ENCODE measurements at regions not wholly inside any gene's neighbourhood (a gene's known extent, or its start where the extent isn't known, plus 50 kb on each side); places are given as distances from the start of the nearest gene placed in this dataset.

DNA sequence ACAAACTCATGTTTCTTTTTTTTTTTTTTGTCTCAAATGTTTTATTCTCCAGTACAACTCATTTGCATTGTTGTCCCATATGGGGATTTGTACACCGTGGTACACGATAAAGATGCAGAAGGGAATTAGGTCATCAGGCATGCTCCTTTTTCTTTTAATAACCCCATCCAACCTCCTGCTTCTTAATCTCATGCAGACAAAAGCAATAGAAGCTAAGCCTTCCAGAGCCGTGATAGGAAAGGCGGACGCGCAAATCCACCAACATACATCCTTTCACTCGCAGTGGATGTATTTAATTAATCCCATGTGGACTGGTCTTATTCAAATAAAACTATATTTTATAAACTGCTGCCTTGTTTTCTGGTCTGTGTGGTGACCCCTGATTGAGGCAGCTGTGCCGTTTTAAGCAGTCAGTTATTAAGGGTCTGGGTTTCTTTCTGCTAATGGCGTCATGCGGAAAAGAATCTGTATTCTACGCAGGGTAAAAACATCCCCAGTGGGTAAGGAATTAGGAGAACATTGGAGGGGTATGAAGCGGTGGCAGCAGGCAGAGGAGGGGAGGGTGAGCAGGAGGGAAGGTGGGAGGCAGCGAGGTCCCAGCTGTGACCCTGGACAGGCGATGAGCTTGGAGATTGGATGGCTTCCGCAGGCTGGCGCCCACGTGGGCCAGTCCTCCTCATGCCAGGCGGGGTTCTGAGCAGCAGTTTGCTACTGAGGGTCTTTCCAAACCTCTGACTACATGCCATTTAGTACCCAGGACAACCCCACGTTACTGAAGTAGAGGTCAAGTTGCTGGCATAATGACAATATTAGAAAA, 172.8 kb downstream of the LINC00237 start:
- no peak overlapping the region for H3K4me2 ChIP-seq (ENCODE audit: insufficient read depth, low read length)
- no peak for DNase-seq (ENCODE audit: extremely low read depth in 1 of 4, low spot score in 3 of 4)
- H4K20me1 ChIP-seq (replicated peaks; ENCODE audit: control insufficient read depth, insufficient read depth, low read length): no peaks in the 10 kb centered on the region
- H3K4me1 ChIP-seq (replicated peaks in 1 of 2; ENCODE audit: control insufficient read depth in 2 of 2, insufficient read depth in 2 of 2, low read length in 2 of 2): no peaks in the 10 kb centered on the region
- in situ Hi-C loops (cut with MboI) (no loop called here), intact Hi-C loops (cut with micrococcal nuclease) (no loop called here)
- no peak for ATAC-seq
- no peaks in the 10 kb centered on the region for H3K79me2 ChIP-seq (ENCODE audit: control insufficient read depth, insufficient read depth, low read length)
- H3K27me3 ChIP-seq (ENCODE audit: control insufficient read depth in 2 of 2, insufficient read depth in 2 of 2, low read length in 2 of 2): peaks cover 4% of the 10 kb centered on the region in 2 experiments; a peak in 3 of 5 replicates
- ChIA-PET CTCF (ENCODE audit: low intra/inter-chr PET ratio) (no interaction called here), POLR2A (no interaction called here)
- WGBS (ENCODE audit: insufficient coverage, low coverage, missing lambda C conversion rate): 17% methylated on average over 13 of the region's 19 CpGs
- no peaks in the 10 kb centered on the region for H3K36me3 ChIP-seq (ENCODE audit: control insufficient read depth, insufficient read depth, low read length)
- no peak overlapping the region for H3K9ac ChIP-seq (ENCODE audit: insufficient read depth in 1 of 2, low read depth in 2 of 2, low read length in 2 of 2)
- BruUV-seq (replicated peaks): no TSS peak
- no peak for FAIRE-seq
- no peak overlapping the region for H3K4me3 ChIP-seq
- H2AFZ ChIP-seq (ENCODE audit: low read depth, low read length): no peak overlapping the region
- H3K9me1 ChIP-seq (ENCODE audit: control insufficient read depth, insufficient read depth, low read length): no peaks in the 10 kb centered on the region
- H3K9me3 ChIP-seq (replicated peaks; ENCODE audit: control insufficient read depth, insufficient read depth, low read depth, low read length): no peaks in the 10 kb centered on the region
- no peak overlapping the region for H3K27ac ChIP-seq (ENCODE audit: extremely low read depth, low read depth, low read length)
- TF ChIP-seq MEIS2 (IDR thresholded peaks at IDR 0.05; ENCODE audit: partially characterized antibody): no peak
- TF ChIP-seq, protein P1, sequence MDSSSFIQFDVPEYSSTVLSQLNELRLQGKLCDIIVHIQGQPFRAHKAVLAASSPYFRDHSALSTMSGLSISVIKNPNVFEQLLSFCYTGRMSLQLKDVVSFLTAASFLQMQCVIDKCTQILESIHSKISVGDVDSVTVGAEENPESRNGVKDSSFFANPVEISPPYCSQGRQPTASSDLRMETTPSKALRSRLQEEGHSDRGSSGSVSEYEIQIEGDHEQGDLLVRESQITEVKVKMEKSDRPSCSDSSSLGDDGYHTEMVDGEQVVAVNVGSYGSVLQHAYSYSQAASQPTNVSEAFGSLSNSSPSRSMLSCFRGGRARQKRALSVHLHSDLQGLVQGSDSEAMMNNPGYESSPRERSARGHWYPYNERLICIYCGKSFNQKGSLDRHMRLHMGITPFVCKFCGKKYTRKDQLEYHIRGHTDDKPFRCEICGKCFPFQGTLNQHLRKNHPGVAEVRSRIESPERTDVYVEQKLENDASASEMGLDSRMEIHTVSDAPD (CRISPR knock-in tag; IDR thresholded peaks at IDR 0.05): no peak
- TF ChIP-seq OTX1 (CRISPR knock-in tag; IDR thresholded peaks at IDR 0.05): no peak
- TF ChIP-seq BRD4 (IDR thresholded peaks at IDR 0.05): no peak
- TF ChIP-seq, protein P2, sequence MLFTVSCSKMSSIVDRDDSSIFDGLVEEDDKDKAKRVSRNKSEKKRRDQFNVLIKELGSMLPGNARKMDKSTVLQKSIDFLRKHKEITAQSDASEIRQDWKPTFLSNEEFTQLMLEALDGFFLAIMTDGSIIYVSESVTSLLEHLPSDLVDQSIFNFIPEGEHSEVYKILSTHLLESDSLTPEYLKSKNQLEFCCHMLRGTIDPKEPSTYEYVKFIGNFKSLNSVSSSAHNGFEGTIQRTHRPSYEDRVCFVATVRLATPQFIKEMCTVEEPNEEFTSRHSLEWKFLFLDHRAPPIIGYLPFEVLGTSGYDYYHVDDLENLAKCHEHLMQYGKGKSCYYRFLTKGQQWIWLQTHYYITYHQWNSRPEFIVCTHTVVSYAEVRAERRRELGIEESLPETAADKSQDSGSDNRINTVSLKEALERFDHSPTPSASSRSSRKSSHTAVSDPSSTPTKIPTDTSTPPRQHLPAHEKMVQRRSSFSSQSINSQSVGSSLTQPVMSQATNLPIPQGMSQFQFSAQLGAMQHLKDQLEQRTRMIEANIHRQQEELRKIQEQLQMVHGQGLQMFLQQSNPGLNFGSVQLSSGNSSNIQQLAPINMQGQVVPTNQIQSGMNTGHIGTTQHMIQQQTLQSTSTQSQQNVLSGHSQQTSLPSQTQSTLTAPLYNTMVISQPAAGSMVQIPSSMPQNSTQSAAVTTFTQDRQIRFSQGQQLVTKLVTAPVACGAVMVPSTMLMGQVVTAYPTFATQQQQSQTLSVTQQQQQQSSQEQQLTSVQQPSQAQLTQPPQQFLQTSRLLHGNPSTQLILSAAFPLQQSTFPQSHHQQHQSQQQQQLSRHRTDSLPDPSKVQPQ (CRISPR knock-in tag; IDR thresholded peaks at IDR 0.05; ENCODE audit: borderline replicate concordance): no peak
- no peak for TF ChIP-seq ZNF184 (CRISPR knock-in tag; IDR thresholded peaks at IDR 0.05)
- TF ChIP-seq, protein P3, sequence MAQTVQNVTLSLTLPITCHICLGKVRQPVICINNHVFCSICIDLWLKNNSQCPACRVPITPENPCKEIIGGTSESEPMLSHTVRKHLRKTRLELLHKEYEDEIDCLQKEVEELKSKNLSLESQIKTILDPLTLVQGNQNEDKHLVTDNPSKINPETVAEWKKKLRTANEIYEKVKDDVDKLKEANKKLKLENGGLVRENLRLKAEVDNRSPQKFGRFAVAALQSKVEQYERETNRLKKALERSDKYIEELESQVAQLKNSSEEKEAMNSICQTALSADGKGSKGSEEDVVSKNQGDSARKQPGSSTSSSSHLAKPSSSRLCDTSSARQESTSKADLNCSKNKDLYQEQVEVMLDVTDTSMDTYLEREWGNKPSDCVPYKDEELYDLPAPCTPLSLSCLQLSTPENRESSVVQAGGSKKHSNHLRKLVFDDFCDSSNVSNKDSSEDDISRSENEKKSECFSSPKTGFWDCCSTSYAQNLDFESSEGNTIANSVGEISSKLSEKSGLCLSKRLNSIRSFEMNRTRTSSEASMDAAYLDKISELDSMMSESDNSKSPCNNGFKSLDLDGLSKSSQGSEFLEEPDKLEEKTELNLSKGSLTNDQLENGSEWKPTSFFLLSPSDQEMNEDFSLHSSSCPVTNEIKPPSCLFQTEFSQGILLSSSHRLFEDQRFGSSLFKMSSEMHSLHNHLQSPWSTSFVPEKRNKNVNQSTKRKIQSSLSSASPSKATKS (CRISPR knock-in tag; IDR thresholded peaks at IDR 0.05): no peak
- no peak for TF ChIP-seq HNRNPK (IDR thresholded peaks at IDR 0.05; ENCODE audit: low read depth, low read length, poor library complexity, severe bottlenecking)

Data from K562 (cell line).